Hindlimb muscle (tissue), 1 donor: ENCODE measurements at regions not wholly inside any gene's neighbourhood (a gene's known extent, or its start where the extent isn't known, plus 50 kb on each side); places are given as distances from the start of the nearest gene placed in this dataset.
"Not testable (repeated sequence)": the region's sequence is repeated elsewhere in the genome, so short reads cannot be mapped to it uniquely, and the experiment has no call there.

Source experiments
- DNase-seq: peaks from one replicate; pipeline ENCODE4 v3.0.0-alpha.2; 2013

GRCh38 chr2:41180387-41180786 is 728.5 kb upstream of the SLC8A1 start:
- DNase-seq = no peak

- DNase-seq = no peak
Observed at GRCh38 chr2:41182961-41183360, 731.1 kb upstream of the SLC8A1 start.

GRCh38 chr2:41187376-41188122 is 735.7 kb upstream of the SLC8A1 start:
- DNase-seq = no peak

- DNase-seq = no peak
Observed at GRCh38 chr2:41194230-41194629, 742.3 kb upstream of the SLC8A1 start.

- peak; percentile 4 for DNase-seq
Observed at GRCh38 chr2:41197781-41198180, 745.9 kb upstream of the SLC8A1 start.

GRCh38 chr2:41199334-41199733 is 747.4 kb upstream of the SLC8A1 start:
- DNase-seq = peak; percentile 64

GRCh38 chr2:41204315-41204714 is 752.4 kb upstream of the SLC8A1 start:
- DNase-seq = no peak

GRCh38 chr2:41206004-41206403 is 754.1 kb upstream of the SLC8A1 start:
- DNase-seq = no peak

- DNase-seq = no peak
Observed at GRCh38 chr2:41207578-41207977, 755.7 kb upstream of the SLC8A1 start.

- not testable (repeated sequence) for DNase-seq
Observed at GRCh38 chr2:41210030-41210429, 758.1 kb upstream of the SLC8A1 start.

GRCh38 chr2:41216978-41217377 is 765.1 kb upstream of the SLC8A1 start:
- DNase-seq = peak; percentile 8

- no peak for DNase-seq
Observed at GRCh38 chr2:41222593-41222992, 770.7 kb upstream of the SLC8A1 start.

- no peak for DNase-seq
Observed at GRCh38 chr2:41234093-41234492, 782.2 kb upstream of the SLC8A1 start.

- DNase-seq = peak; percentile 15
Observed at GRCh38 chr2:41241325-41242000, 789.6 kb upstream of the SLC8A1 start.

GRCh38 chr2:41242001-41242331 is 790.1 kb upstream of the SLC8A1 start:
- DNase-seq = no peak

- peak; percentile 2 for DNase-seq
Observed at GRCh38 chr2:41267929-41268659, 779.7 kb upstream of the PKDCC start.

- DNase-seq = no peak
Observed at GRCh38 chr2:41283079-41283775, 764.6 kb upstream of the PKDCC start.

- no peak for DNase-seq
Observed at GRCh38 chr2:41293491-41293890, 754.3 kb upstream of the PKDCC start.

- no peak for DNase-seq
Observed at GRCh38 chr2:41294331-41294730, 753.5 kb upstream of the PKDCC start.

GRCh38 chr2:41313082-41313481 is 734.7 kb upstream of the PKDCC start:
- no peak for DNase-seq

- DNase-seq = peak; percentile 27
Observed at GRCh38 chr2:41314511-41315070, 733.2 kb upstream of the PKDCC start.

GRCh38 chr2:41319437-41319836 is 728.4 kb upstream of the PKDCC start:
- DNase-seq = no peak

GRCh38 chr2:41320491-41320890 is 727.3 kb upstream of the PKDCC start:
- no peak for DNase-seq
